IPS-18a (cell line): ENCODE measurements at regions not wholly inside any gene's neighbourhood (a gene's known extent, or its start where the extent isn't known, plus 50 kb on each side); places are given as distances from the start of the nearest gene placed in this dataset.

Experiments used
- H3K27ac ChIP-seq: one replicate; pipeline ENCODE4 v1.5.1; 2013; ENCODE audit warnings: low read length
- H3K27me3 ChIP-seq: one replicate; pipeline ENCODE4 v1.6.1; 2013; ENCODE audit warnings: mild to moderate bottlenecking, low read length; ENCODE audit not compliant: control insufficient read depth, insufficient read depth
- H3K36me3 ChIP-seq: one replicate; pipeline ENCODE4 v1.6.1; 2013; ENCODE audit warnings: low read depth, low read length; ENCODE audit not compliant: control insufficient read depth
- H3K4me1 ChIP-seq: one replicate; pipeline ENCODE4 v1.6.1; 2013; ENCODE audit warnings: low read depth, low read length; ENCODE audit not compliant: control insufficient read depth
- H3K4me3 ChIP-seq: one replicate; pipeline ENCODE4 v1.5.1; 2013; ENCODE audit warnings: low read length
- H3K9ac ChIP-seq: one replicate; pipeline ENCODE4 v1.6.1; 2013; ENCODE audit warnings: mild to moderate bottlenecking, low read length, moderate library complexity
- H3K9me3 ChIP-seq: one replicate; pipeline ENCODE4 v1.6.1; 2013; ENCODE audit warnings: low read depth, low read length; ENCODE audit not compliant: control insufficient read depth

GRCh38 chr1:195768936-195769335, 839.3 kb downstream of the KCNT2 start:
- H3K27ac ChIP-seq, result no peak overlapping the region
- H3K4me1 ChIP-seq, result no peaks in the 10 kb centered on the region
- no peaks in the 10 kb centered on the region for H3K36me3 ChIP-seq
- H3K9me3 ChIP-seq, result no peaks in the 10 kb centered on the region
- H3K9ac ChIP-seq, result no peak overlapping the region
- H3K4me3 ChIP-seq, result no peak overlapping the region
- H3K27me3 ChIP-seq, result no peaks in the 10 kb centered on the region

- H3K9me3 ChIP-seq, result no peaks in the 10 kb centered on the region
- H3K36me3 ChIP-seq, result no peaks in the 10 kb centered on the region
- no peak overlapping the region for H3K9ac ChIP-seq
- H3K4me3 ChIP-seq, result no peak overlapping the region
- H3K27me3 ChIP-seq, result no peaks in the 10 kb centered on the region
- no peaks in the 10 kb centered on the region for H3K4me1 ChIP-seq
- H3K27ac ChIP-seq, result no peak overlapping the region
These were observed 839.9 kb downstream of the KCNT2 start for GRCh38 chr1:195768377-195768776.

- no peaks in the 10 kb centered on the region for H3K4me1 ChIP-seq
- H3K9ac ChIP-seq, result no peak overlapping the region
- no peak overlapping the region for H3K27ac ChIP-seq
- no peaks in the 10 kb centered on the region for H3K9me3 ChIP-seq
- H3K4me3 ChIP-seq, result no peak overlapping the region
- no peaks in the 10 kb centered on the region for H3K27me3 ChIP-seq
- H3K36me3 ChIP-seq, result no peaks in the 10 kb centered on the region
These were observed 841.5 kb downstream of the KCNT2 start for GRCh38 chr1:195766709-195767108.

- Histone ChIP-seq H3K36me3 (no peaks in the 10 kb centered on the region), H3K9me3 (no peaks in the 10 kb centered on the region), H3K4me1 (no peaks in the 10 kb centered on the region), H3K27me3 (no peaks in the 10 kb centered on the region), H3K4me3 (no peak overlapping the region), H3K27ac (no peak overlapping the region), H3K9ac (no peak overlapping the region)
These were observed 843.1 kb downstream of the KCNT2 start for GRCh38 chr1:195765099-195765498.

GRCh38 chr1:195763907-195764374, 844.3 kb downstream of the KCNT2 start:
- H3K27ac ChIP-seq, result no peak overlapping the region
- H3K9me3 ChIP-seq, result no peaks in the 10 kb centered on the region
- no peak overlapping the region for H3K4me3 ChIP-seq
- no peak overlapping the region for H3K9ac ChIP-seq
- H3K27me3 ChIP-seq, result no peaks in the 10 kb centered on the region
- H3K4me1 ChIP-seq, result no peaks in the 10 kb centered on the region
- no peaks in the 10 kb centered on the region for H3K36me3 ChIP-seq

GRCh38 chr1:195763146-195763906, 844.9 kb downstream of the KCNT2 start:
- no peaks in the 10 kb centered on the region for H3K4me1 ChIP-seq
- H3K27me3 ChIP-seq, result no peaks in the 10 kb centered on the region
- no peaks in the 10 kb centered on the region for H3K9me3 ChIP-seq
- H3K9ac ChIP-seq, result no peak overlapping the region
- no peak overlapping the region for H3K27ac ChIP-seq
- no peaks in the 10 kb centered on the region for H3K36me3 ChIP-seq
- no peak overlapping the region for H3K4me3 ChIP-seq

GRCh38 chr1:195761104-195761503, 847.1 kb downstream of the KCNT2 start:
- H3K9me3 ChIP-seq, result no peaks in the 10 kb centered on the region

GRCh38 chr1:195756109-195756508, 852.1 kb downstream of the KCNT2 start:
- Histone ChIP-seq H3K27ac (no peak overlapping the region), H3K9ac (no peak overlapping the region), H3K4me1 (no peaks in the 10 kb centered on the region), H3K4me3 (no peak overlapping the region), H3K27me3 (no peaks in the 10 kb centered on the region), H3K9me3 (no peaks in the 10 kb centered on the region), H3K36me3 (no peaks in the 10 kb centered on the region)

More at GRCh38 chr1:195761104-195761503, 847.1 kb downstream of the KCNT2 start:
- H3K9ac ChIP-seq, result no peak overlapping the region
- H3K27ac ChIP-seq, result no peak overlapping the region
- H3K4me3 ChIP-seq, result no peak overlapping the region
- no peaks in the 10 kb centered on the region for H3K4me1 ChIP-seq
- no peaks in the 10 kb centered on the region for H3K27me3 ChIP-seq
- no peaks in the 10 kb centered on the region for H3K36me3 ChIP-seq

- no peaks in the 10 kb centered on the region for H3K9me3 ChIP-seq
- no peaks in the 10 kb centered on the region for H3K4me1 ChIP-seq
- H3K27ac ChIP-seq, result no peak overlapping the region
- H3K4me3 ChIP-seq, result no peak overlapping the region
- no peaks in the 10 kb centered on the region for H3K27me3 ChIP-seq
- H3K9ac ChIP-seq, result no peak overlapping the region
- H3K36me3 ChIP-seq, result no peaks in the 10 kb centered on the region
These were observed 853.4 kb downstream of the KCNT2 start for GRCh38 chr1:195754874-195755273.

- Histone ChIP-seq H3K27me3 (no peaks in the 10 kb centered on the region), H3K36me3 (no peaks in the 10 kb centered on the region), H3K4me1 (no peaks in the 10 kb centered on the region), H3K27ac (no peak overlapping the region), H3K9ac (no peak overlapping the region), H3K4me3 (no peak overlapping the region), H3K9me3 (no peaks in the 10 kb centered on the region)
These were observed 853.9 kb downstream of the KCNT2 start for GRCh38 chr1:195754303-195754702.

- Histone ChIP-seq H3K27ac (no peak overlapping the region), H3K4me3 (no peak overlapping the region), H3K9me3 (no peaks in the 10 kb centered on the region), H3K27me3 (no peaks in the 10 kb centered on the region), H3K4me1 (no peaks in the 10 kb centered on the region), H3K36me3 (no peaks in the 10 kb centered on the region), H3K9ac (no peak overlapping the region)
These were observed 859.3 kb downstream of the KCNT2 start for GRCh38 chr1:195748969-195749368.
